PFSK-1 (cell line): ENCODE measurements at regions not wholly inside any gene's neighbourhood (a gene's known extent, or its start where the extent isn't known, plus 50 kb on each side); places are given as distances from the start of the nearest gene placed in this dataset.

Experiments used
- FOXP2 ChIP-seq: optimal IDR thresholded peaks from 2 replicates; pipeline ENCODE3; 2011; ENCODE audit warnings: borderline replicate concordance, control low read depth, inconsistent platforms; ENCODE audit not compliant: insufficient read depth; ENCODE audit errors: extremely low read length, extremely low read depth
- POLR2AphosphoS5 ChIP-seq: IDR thresholded peaks from 2 replicates; pipeline ENCODE4 v1.6.1; 2012; ENCODE audit warnings: low read depth, mild to moderate bottlenecking, control low read depth, low read length, moderate library complexity
- REST ChIP-seq, 2 experiments: IDR thresholded peaks; 2 replicates each; pipeline versions ENCODE4 v1.6.1 to v1.8.0; 2011 to 2012; ENCODE audit warnings: low read depth in 2 of 2, low read length in 2 of 2, control low read depth in 1 of 2, inconsistent platforms in 1 of 2, mild to moderate bottlenecking in 1 of 2, moderate library complexity in 1 of 2; ENCODE audit not compliant: insufficient read depth in 1 of 2
- SIN3A ChIP-seq: IDR thresholded peaks from 2 replicates; pipeline ENCODE4 v1.6.1; 2012; ENCODE audit warnings: mild to moderate bottlenecking, low read length, moderate library complexity, borderline replicate concordance; ENCODE audit not compliant: insufficient read depth
- TAF1 ChIP-seq: IDR thresholded peaks from 2 replicates; pipeline ENCODE4 v1.6.1; 2012; ENCODE audit warnings: low read length, control low read depth, borderline replicate concordance; ENCODE audit not compliant: insufficient read depth

GRCh38 chr1:189463166-189463565 lies 1014.5 kb downstream of the BRINP3 start:
- TF ChIP-seq SIN3A (no peak), REST (IDR thresholded peaks at IDR 0.05; ENCODE audit: insufficient read depth in 1 of 2, low read depth in 2 of 2, low read length in 2 of 2) (no peak), TAF1 (no peak), FOXP2 (no peak), POLR2AphosphoS5 (no peak)

GRCh38 chr1:189496768-189497167 lies 980.9 kb downstream of the BRINP3 start:
- no peak for TF ChIP-seq TAF1
- no peak for TF ChIP-seq SIN3A
- no peak for TF ChIP-seq FOXP2

- no peak for TF ChIP-seq SIN3A
- TF ChIP-seq REST (IDR thresholded peaks at IDR 0.05; ENCODE audit: insufficient read depth in 1 of 2, low read depth in 2 of 2, low read length in 2 of 2): no peak
- TF ChIP-seq POLR2AphosphoS5: no peak
- no peak for TF ChIP-seq FOXP2
Observed at GRCh38 chr1:189499736-189500135, 977.9 kb downstream of the BRINP3 start.

- TF ChIP-seq FOXP2: no peak
- TF ChIP-seq POLR2AphosphoS5: no peak
- TF ChIP-seq TAF1: no peak
- TF ChIP-seq REST (IDR thresholded peaks at IDR 0.05; ENCODE audit: insufficient read depth in 1 of 2, low read depth in 2 of 2, low read length in 2 of 2): no peak
- TF ChIP-seq SIN3A: no peak
Observed at GRCh38 chr1:189500778-189501177, 976.9 kb downstream of the BRINP3 start.

GRCh38 chr1:189510827-189511226 lies 966.8 kb downstream of the BRINP3 start:
- TF ChIP-seq POLR2AphosphoS5: no peak
- no peak for TF ChIP-seq FOXP2
- no peak for TF ChIP-seq SIN3A
- no peak for TF ChIP-seq TAF1
- TF ChIP-seq REST (IDR thresholded peaks at IDR 0.05; ENCODE audit: insufficient read depth in 1 of 2, low read depth in 2 of 2, low read length in 2 of 2): no peak
